ENCODE measurements at regions not wholly inside any gene's neighbourhood (a gene's known extent, or its start where the extent isn't known, plus 50 kb on each side); places are given as distances from the start of the nearest gene placed in this dataset.
"Not testable (repeated sequence)": the region's sequence is repeated elsewhere in the genome, so short reads cannot be mapped to it uniquely, and the experiment has no call there.

DNA sequence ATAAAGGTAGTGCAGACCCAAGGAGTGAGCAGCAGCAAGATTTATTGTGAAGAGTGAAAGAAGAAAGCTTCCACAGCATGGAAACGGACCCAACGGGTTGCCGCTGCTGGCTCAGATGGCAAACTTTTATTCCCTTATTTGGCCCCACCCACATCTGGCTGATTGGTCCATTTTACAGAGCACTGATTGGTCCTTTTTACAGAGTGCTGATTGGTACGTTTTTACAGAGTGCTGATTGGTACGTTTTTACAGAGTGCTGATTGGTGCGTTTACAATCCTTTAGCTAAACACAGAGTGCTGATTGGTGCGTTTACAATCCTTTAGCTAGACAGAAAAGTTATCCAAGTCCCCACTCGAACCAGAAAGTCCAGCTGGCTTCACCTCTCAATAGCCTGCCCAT lies 72.9 kb upstream of the RGPD4 start:
- not testable (repeated sequence) for H4K20me1 ChIP-seq (ENCODE audit: insufficient read depth, low read depth, low read length); H3K4me2 ChIP-seq (ENCODE audit: low read depth, low read length, poor library complexity, severe bottlenecking); H3K79me2 ChIP-seq (ENCODE audit: low read length); H3K27ac ChIP-seq (ENCODE audit: low read length); H3K9me3 ChIP-seq (ENCODE audit: low read length); DNase-seq; H3K4me3 ChIP-seq (ENCODE audit: low read length); H3K36me3 ChIP-seq (ENCODE audit: insufficient read depth, low read length); H3K9ac ChIP-seq (ENCODE audit: low read length); H3K27me3 ChIP-seq (ENCODE audit: low read length); H2AFZ ChIP-seq (ENCODE audit: low read length); H3K4me1 ChIP-seq (ENCODE audit: low read length); H3K9me2 ChIP-seq (replicated peaks; ENCODE audit: insufficient read depth, low read length)

DNA sequence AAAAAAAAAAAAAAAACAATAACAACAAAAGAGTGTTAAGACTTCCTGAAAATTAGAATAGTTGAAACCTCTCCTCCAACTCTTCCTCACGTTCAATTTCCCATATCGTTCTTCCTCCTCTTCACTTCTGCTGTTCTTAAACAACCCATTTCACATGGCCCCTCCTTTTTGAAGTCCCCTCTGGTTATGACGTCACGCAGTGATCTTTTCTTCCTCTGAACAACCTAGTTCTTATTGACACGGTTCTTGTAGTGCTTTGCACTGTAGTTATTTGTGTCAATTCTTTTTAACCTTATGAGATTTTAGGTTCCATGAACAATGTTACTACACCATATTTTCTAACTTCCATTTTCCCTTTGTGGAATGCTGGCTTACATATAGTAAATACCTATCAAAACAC lies 69.5 kb upstream of the RGPD4 start:
- no peak overlapping the region for H3K27ac ChIP-seq (ENCODE audit: low read length)
- no peak for DNase-seq

DNA sequence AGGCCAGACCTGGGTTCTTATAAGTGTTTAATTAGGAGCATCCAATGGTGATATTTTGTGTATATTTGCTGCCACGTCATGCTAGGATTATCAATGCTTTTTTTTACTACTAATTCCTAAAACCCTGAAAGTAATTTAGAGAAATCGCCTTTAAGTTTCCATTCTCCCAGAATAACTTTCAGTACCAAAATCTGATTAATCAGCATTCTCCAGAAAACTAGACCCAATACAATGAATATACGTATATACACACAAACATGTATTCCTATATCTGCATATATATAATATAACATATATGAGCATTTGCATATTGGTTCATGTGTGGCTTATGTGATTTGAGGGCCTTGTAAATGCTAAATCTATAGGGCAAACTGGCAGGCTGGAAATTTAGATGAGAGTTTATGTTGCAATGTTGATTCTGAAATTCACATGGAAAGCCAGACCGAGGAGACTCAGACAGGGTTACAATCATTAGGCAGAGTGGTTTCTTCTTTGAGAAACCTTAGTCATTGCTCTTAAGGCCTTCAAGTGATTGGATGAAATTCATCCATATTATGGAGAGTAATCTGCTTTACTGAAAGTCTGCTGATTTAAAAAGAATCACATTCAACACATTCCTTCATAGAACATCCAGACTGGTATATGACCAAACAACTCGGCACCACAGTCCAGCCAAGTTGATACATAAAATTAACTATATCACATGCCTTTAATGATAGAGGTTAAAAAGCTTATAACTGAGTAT lies 65.9 kb upstream of the RGPD4 start:
- no peak overlapping the region for H3K9ac ChIP-seq (ENCODE audit: low read length)
- no peak for DNase-seq
- H3K27me3 ChIP-seq (ENCODE audit: low read length), result no peaks in the 10 kb centered on the region
- no peaks in the 10 kb centered on the region for H3K9me3 ChIP-seq (ENCODE audit: low read length)
- no peaks in the 10 kb centered on the region for H3K79me2 ChIP-seq (ENCODE audit: low read length)
- H3K4me1 ChIP-seq (ENCODE audit: low read length), result no peaks in the 10 kb centered on the region
- no peak overlapping the region for H3K4me2 ChIP-seq (ENCODE audit: low read depth, low read length, poor library complexity, severe bottlenecking)
- H2AFZ ChIP-seq (ENCODE audit: low read length), result no peak overlapping the region
- H4K20me1 ChIP-seq (ENCODE audit: insufficient read depth, low read depth, low read length), result no peaks in the 10 kb centered on the region
- H3K27ac ChIP-seq (ENCODE audit: low read length), result no peak overlapping the region
- H3K4me3 ChIP-seq (ENCODE audit: low read length), result no peak overlapping the region
- no peaks in the 10 kb centered on the region for H3K36me3 ChIP-seq (ENCODE audit: insufficient read depth, low read length)
- H3K9me2 ChIP-seq (replicated peaks; ENCODE audit: insufficient read depth, low read length), result no peaks in the 10 kb centered on the region

More for the DNA sequence above, 69.5 kb upstream of the RGPD4 start:
- Histone ChIP-seq H3K9me3 (ENCODE audit: low read length) (no peaks in the 10 kb centered on the region), H3K4me2 (ENCODE audit: low read depth, low read length, poor library complexity, severe bottlenecking) (no peak overlapping the region), H3K4me1 (ENCODE audit: low read length) (no peaks in the 10 kb centered on the region), H4K20me1 (ENCODE audit: insufficient read depth, low read depth, low read length) (no peaks in the 10 kb centered on the region), H3K36me3 (ENCODE audit: insufficient read depth, low read length) (no peaks in the 10 kb centered on the region), H2AFZ (ENCODE audit: low read length) (no peak overlapping the region), H3K79me2 (ENCODE audit: low read length) (no peaks in the 10 kb centered on the region), H3K9ac (ENCODE audit: low read length) (no peak overlapping the region), H3K9me2 (replicated peaks; ENCODE audit: insufficient read depth, low read length) (no peaks in the 10 kb centered on the region), H3K27me3 (ENCODE audit: low read length) (no peaks in the 10 kb centered on the region), H3K4me3 (ENCODE audit: low read length) (no peak overlapping the region)

DNA sequence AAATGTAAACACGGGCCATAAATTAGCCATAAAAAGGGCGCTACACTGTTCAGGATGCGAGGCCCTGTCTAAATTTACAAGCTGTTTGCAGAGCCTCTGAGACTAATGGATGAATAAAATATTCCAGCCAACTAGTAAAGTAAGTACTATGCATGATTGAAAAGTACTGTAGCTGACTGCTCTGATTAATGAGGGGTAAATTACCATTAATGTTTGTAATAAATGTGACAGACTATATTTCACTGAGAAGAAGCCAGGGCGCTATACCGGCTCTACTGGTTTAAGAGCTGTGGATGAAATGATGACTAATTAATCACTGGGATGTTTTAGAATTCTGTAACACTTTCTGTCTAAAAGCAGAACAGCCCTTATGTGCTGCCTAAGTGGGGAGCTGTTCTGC lies 54.3 kb upstream of the RGPD4 start:
- H3K79me2 ChIP-seq (ENCODE audit: low read length), result no peaks in the 10 kb centered on the region
- no peaks in the 10 kb centered on the region for H3K9me3 ChIP-seq (ENCODE audit: low read length)
- no peaks in the 10 kb centered on the region for H3K27me3 ChIP-seq (ENCODE audit: low read length)
- H3K4me2 ChIP-seq (ENCODE audit: low read depth, low read length, poor library complexity, severe bottlenecking), result no peak overlapping the region
- no peak overlapping the region for H3K27ac ChIP-seq (ENCODE audit: low read length)
- no peaks in the 10 kb centered on the region for H3K9me2 ChIP-seq (replicated peaks; ENCODE audit: insufficient read depth, low read length)
- no peak overlapping the region for H3K9ac ChIP-seq (ENCODE audit: low read length)
- H4K20me1 ChIP-seq (ENCODE audit: insufficient read depth, low read depth, low read length), result no peaks in the 10 kb centered on the region
- H3K4me1 ChIP-seq (ENCODE audit: low read length), result peaks cover 4% of the 10 kb centered on the region
- H3K36me3 ChIP-seq (ENCODE audit: insufficient read depth, low read length), result no peaks in the 10 kb centered on the region
- H3K4me3 ChIP-seq (ENCODE audit: low read length), result no peak overlapping the region
- no peak overlapping the region for H2AFZ ChIP-seq (ENCODE audit: low read length)
- no peak for DNase-seq

DNA sequence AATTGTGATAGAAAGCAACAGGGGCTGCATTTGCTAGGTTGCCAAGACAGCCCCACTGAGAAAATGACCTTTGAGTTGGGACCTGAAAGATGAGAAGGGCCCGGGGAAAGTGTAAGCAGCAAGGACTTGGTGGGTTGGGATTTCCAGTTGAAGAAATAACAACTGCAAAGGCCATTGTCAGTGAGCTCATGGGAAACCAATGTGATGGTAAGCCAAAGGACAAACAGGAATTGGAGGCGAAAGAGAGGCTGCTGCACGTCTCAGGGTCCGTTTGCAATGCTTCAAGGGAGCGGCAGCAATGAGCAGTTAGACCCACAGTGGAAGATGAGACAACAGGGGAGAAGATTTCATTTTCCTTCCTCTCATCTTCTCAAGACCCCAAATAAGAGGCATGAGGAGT lies 51.5 kb upstream of the RGPD4 start:
- H3K4me3 ChIP-seq (ENCODE audit: low read length), result no peak overlapping the region
- no peaks in the 10 kb centered on the region for H3K79me2 ChIP-seq (ENCODE audit: low read length)
- H3K9me3 ChIP-seq (ENCODE audit: low read length), result no peaks in the 10 kb centered on the region
- no peak overlapping the region for H2AFZ ChIP-seq (ENCODE audit: low read length)
- H3K27ac ChIP-seq (ENCODE audit: low read length), result no peak overlapping the region
- no peaks in the 10 kb centered on the region for H3K9me2 ChIP-seq (replicated peaks; ENCODE audit: insufficient read depth, low read length)
- H3K4me1 ChIP-seq (ENCODE audit: low read length), result peaks cover 18% of the 10 kb centered on the region
- H3K27me3 ChIP-seq (ENCODE audit: low read length), result no peaks in the 10 kb centered on the region
- H3K9ac ChIP-seq (ENCODE audit: low read length), result no peak overlapping the region
- no peak for DNase-seq
- H3K36me3 ChIP-seq (ENCODE audit: insufficient read depth, low read length), result no peaks in the 10 kb centered on the region
- H4K20me1 ChIP-seq (ENCODE audit: insufficient read depth, low read depth, low read length), result no peaks in the 10 kb centered on the region
- no peak overlapping the region for H3K4me2 ChIP-seq (ENCODE audit: low read depth, low read length, poor library complexity, severe bottlenecking)

DNA sequence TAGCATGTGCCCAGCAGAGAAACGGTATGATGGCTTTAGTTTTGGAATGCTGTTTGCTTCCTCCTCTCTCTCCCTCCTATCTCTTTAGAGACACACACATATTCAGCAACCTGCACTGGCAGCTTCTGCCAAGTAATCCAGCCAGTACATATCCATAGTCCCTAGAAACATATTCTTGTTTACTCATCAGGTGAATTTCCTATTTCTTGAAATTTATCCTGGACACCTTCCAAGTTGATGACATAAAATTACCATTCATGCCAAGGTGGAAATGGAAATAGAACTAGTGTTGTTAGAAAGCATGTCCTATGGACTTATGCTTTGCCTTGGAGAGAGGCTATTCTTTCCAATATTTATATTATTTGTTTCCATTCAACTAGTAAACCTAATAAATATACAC lies 50.9 kb upstream of the RGPD4 start:
- Histone ChIP-seq H3K79me2 (ENCODE audit: low read length) (no peaks in the 10 kb centered on the region), H3K4me3 (ENCODE audit: low read length) (no peak overlapping the region), H3K36me3 (ENCODE audit: insufficient read depth, low read length) (no peaks in the 10 kb centered on the region), H3K9me2 (replicated peaks; ENCODE audit: insufficient read depth, low read length) (no peaks in the 10 kb centered on the region), H3K9ac (ENCODE audit: low read length) (no peak overlapping the region), H3K4me2 (ENCODE audit: low read depth, low read length, poor library complexity, severe bottlenecking) (no peak overlapping the region), H4K20me1 (ENCODE audit: insufficient read depth, low read depth, low read length) (no peaks in the 10 kb centered on the region), H2AFZ (ENCODE audit: low read length) (no peak overlapping the region), H3K9me3 (ENCODE audit: low read length) (no peaks in the 10 kb centered on the region), H3K4me1 (ENCODE audit: low read length) (peaks cover 18% of the 10 kb centered on the region), H3K27ac (ENCODE audit: low read length) (no peak overlapping the region), H3K27me3 (ENCODE audit: low read length) (no peaks in the 10 kb centered on the region)
- no peak for DNase-seq

DNA sequence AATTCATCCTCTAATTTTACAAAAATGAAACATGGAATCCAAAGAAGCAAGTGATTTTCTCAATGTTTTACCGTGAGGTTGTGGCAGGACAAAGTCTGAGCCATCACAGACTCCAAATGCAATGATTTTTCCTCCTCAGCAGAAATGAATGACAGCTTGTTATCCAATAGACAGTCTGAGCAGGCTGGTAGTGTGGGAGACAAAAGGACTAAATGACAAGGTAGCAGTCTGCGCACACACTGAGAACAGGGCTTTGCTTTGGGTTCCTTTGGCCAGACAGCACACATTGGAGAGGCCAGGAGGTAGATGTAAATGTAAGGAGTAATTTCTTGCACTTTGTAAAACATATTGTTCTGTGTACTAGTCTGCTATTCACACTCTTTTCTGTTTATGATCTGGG lies 50.3 kb upstream of the RGPD4 start:
- no peaks in the 10 kb centered on the region for H3K79me2 ChIP-seq (ENCODE audit: low read length)
- H3K9me2 ChIP-seq (replicated peaks; ENCODE audit: insufficient read depth, low read length), result no peaks in the 10 kb centered on the region
- H3K4me2 ChIP-seq (ENCODE audit: low read depth, low read length, poor library complexity, severe bottlenecking), result no peak overlapping the region
- H3K4me1 ChIP-seq (ENCODE audit: low read length), result peaks cover 18% of the 10 kb centered on the region
- no peak overlapping the region for H3K4me3 ChIP-seq (ENCODE audit: low read length)
- H4K20me1 ChIP-seq (ENCODE audit: insufficient read depth, low read depth, low read length), result no peaks in the 10 kb centered on the region
- H3K9ac ChIP-seq (ENCODE audit: low read length), result no peak overlapping the region
- H3K36me3 ChIP-seq (ENCODE audit: insufficient read depth, low read length), result no peaks in the 10 kb centered on the region
- no peak overlapping the region for H3K27ac ChIP-seq (ENCODE audit: low read length)
- H2AFZ ChIP-seq (ENCODE audit: low read length), result no peak overlapping the region
- H3K9me3 ChIP-seq (ENCODE audit: low read length), result no peaks in the 10 kb centered on the region
- no peak for DNase-seq
- H3K27me3 ChIP-seq (ENCODE audit: low read length), result no peaks in the 10 kb centered on the region

Data from Karpas-422 (cell line).